PFSK-1 (cell line): ENCODE measurements at regions not wholly inside any gene's neighbourhood (a gene's known extent, or its start where the extent isn't known, plus 50 kb on each side); places are given as distances from the start of the nearest gene placed in this dataset.

ENCODE experiments used
- POLR2AphosphoS5 ChIP-seq: IDR thresholded peaks from 2 replicates; pipeline ENCODE4 v1.6.1; 2012; ENCODE audit warnings: low read depth, mild to moderate bottlenecking, control low read depth, low read length, moderate library complexity
- SIN3A ChIP-seq: IDR thresholded peaks from 2 replicates; pipeline ENCODE4 v1.6.1; 2012; ENCODE audit warnings: mild to moderate bottlenecking, low read length, moderate library complexity, borderline replicate concordance; ENCODE audit not compliant: insufficient read depth
- TF ChIP-seq, protein P1 (sequence below), 2 experiments: IDR thresholded peaks; 2 replicates each; pipeline versions ENCODE4 v1.6.1 to v1.8.0; 2011 to 2012; ENCODE audit warnings: low read depth in 2 of 2, low read length in 2 of 2, control low read depth in 1 of 2, inconsistent platforms in 1 of 2, mild to moderate bottlenecking in 1 of 2, moderate library complexity in 1 of 2; ENCODE audit not compliant: insufficient read depth in 1 of 2

DNA sequence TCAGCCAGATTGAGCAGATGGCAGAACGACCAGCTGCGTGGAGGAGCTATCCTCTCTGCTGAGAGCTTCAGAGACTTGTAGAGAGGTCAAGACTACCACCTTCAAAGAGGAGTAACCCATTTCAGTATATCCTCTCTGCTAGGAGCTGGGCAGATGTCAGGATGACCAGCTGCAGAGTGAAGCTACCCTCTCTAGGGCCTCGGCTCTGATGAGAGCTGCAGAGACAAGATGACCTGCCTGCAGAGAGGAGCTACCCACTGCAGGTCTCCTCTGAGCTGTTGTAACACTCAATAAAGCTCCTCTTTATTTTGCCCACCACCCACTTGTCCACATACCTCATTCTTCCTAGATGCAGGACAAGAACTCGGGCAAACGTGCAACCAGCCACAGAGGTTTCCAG lies 1522.7 kb downstream of the OTOL1 start:
- TF ChIP-seq, protein P1, sequence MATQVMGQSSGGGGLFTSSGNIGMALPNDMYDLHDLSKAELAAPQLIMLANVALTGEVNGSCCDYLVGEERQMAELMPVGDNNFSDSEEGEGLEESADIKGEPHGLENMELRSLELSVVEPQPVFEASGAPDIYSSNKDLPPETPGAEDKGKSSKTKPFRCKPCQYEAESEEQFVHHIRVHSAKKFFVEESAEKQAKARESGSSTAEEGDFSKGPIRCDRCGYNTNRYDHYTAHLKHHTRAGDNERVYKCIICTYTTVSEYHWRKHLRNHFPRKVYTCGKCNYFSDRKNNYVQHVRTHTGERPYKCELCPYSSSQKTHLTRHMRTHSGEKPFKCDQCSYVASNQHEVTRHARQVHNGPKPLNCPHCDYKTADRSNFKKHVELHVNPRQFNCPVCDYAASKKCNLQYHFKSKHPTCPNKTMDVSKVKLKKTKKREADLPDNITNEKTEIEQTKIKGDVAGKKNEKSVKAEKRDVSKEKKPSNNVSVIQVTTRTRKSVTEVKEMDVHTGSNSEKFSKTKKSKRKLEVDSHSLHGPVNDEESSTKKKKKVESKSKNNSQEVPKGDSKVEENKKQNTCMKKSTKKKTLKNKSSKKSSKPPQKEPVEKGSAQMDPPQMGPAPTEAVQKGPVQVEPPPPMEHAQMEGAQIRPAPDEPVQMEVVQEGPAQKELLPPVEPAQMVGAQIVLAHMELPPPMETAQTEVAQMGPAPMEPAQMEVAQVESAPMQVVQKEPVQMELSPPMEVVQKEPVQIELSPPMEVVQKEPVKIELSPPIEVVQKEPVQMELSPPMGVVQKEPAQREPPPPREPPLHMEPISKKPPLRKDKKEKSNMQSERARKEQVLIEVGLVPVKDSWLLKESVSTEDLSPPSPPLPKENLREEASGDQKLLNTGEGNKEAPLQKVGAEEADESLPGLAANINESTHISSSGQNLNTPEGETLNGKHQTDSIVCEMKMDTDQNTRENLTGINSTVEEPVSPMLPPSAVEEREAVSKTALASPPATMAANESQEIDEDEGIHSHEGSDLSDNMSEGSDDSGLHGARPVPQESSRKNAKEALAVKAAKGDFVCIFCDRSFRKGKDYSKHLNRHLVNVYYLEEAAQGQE (IDR thresholded peaks at IDR 0.05; ENCODE audit: insufficient read depth in 1 of 2, low read depth in 2 of 2, low read length in 2 of 2) = no peak
- TF ChIP-seq POLR2AphosphoS5 (no peak), SIN3A (no peak)
